GM20000 (cell line): ENCODE measurements at regions not wholly inside any gene's neighbourhood (a gene's known extent, or its start where the extent isn't known, plus 50 kb on each side); places are given as distances from the start of the nearest gene placed in this dataset.

Source experiments
- DNase-seq: peaks from one replicate; pipeline ENCODE4 v3.0.0; 2012; ENCODE audit warnings: low spot score
- CTCF ChIP-seq: IDR thresholded peaks from 2 replicates; pipeline ENCODE4 v1.5.1; 2012; ENCODE audit warnings: mild to moderate bottlenecking, control low read depth; ENCODE audit errors: extremely low read depth, missing control alignments

- no peak for TF ChIP-seq CTCF
- DNase-seq: no peak
Measured at GRCh38 chr6:8527818-8528217, 92.5 kb upstream of the SLC35B3 start.

- no peak for DNase-seq
- TF ChIP-seq CTCF: no peak
Measured at GRCh38 chr6:8526624-8527023, 91.3 kb upstream of the SLC35B3 start.

- no peak for DNase-seq
- no peak for TF ChIP-seq CTCF
Measured at GRCh38 chr6:8525370-8525769, 90.0 kb upstream of the SLC35B3 start.

- DNase-seq: no peak
- TF ChIP-seq CTCF: no peak
Measured at GRCh38 chr6:8513174-8513573, 77.8 kb upstream of the SLC35B3 start.

- TF ChIP-seq CTCF: no peak
- DNase-seq: no peak
Measured at GRCh38 chr6:8507286-8507685, 71.9 kb upstream of the SLC35B3 start.

GRCh38 chr6:8506126-8506525 lies 70.8 kb upstream of the SLC35B3 start:
- no peak for DNase-seq
- TF ChIP-seq CTCF: no peak

GRCh38 chr6:8499540-8499939 lies 64.2 kb upstream of the SLC35B3 start:
- DNase-seq: no peak
- no peak for TF ChIP-seq CTCF

- DNase-seq: no peak
- no peak for TF ChIP-seq CTCF
Measured at GRCh38 chr6:8494730-8495129, 59.4 kb upstream of the SLC35B3 start.
